Activated CD8-positive, alpha-beta memory T cell treated with anti-CD3 and anti-CD28 coated beads, Interleukin-2, amount 10 ng/mL, durations not matched to agents 7 days and 5 days (primary cell): ENCODE measurements at regions not wholly inside any gene's neighbourhood (a gene's known extent, or its start where the extent isn't known, plus 50 kb on each side); places are given as distances from the start of the nearest gene placed in this dataset.
"Not testable (repeated sequence)": the region's sequence is repeated elsewhere in the genome, so short reads cannot be mapped to it uniquely, and the experiment has no call there.

Source experiments
- ATAC-seq: fragments of 150-1000 bp; cut with Tn5 transposase; one replicate; pipeline ENCODE4 v1.10.0; 2021; ENCODE audit warnings: moderate library complexity
- CTCF ChIA-PET: fragments of 350-600 bp; sonication (Branson Sonifier 250); formaldehyde crosslinking; loops from one replicate; lab custom pipeline; 2021; ENCODE audit warnings: antibody characterized with exemption; lab: Charles Lee
- DNase-seq: peaks from one replicate; pipeline ENCODE4 v3.0.0-alpha.2; 2020
- H3K27ac Mint-ChIP-seq: one replicate; pipeline ENCODE4 v1.8.0; 2021; ENCODE audit warnings: mild to moderate bottlenecking, mixed read lengths
- H3K27me3 Mint-ChIP-seq: one replicate; pipeline ENCODE4 v1.8.0; 2021; ENCODE audit warnings: mixed read lengths
- H3K36me3 Mint-ChIP-seq: one replicate; pipeline ENCODE4 v1.8.0; 2021; ENCODE audit warnings: mild to moderate bottlenecking, mixed read lengths
- H3K4me1 Mint-ChIP-seq: one replicate; pipeline ENCODE4 v1.8.0; 2021; ENCODE audit warnings: mixed read lengths
- H3K4me3 Mint-ChIP-seq: one replicate; pipeline ENCODE4 v1.8.0; 2021; ENCODE audit warnings: mild to moderate bottlenecking, moderate library complexity, mixed read lengths
- H3K9me3 Mint-ChIP-seq: one replicate; pipeline ENCODE4 v1.8.0; 2022; ENCODE audit warnings: low read depth, mixed read lengths

DNA sequence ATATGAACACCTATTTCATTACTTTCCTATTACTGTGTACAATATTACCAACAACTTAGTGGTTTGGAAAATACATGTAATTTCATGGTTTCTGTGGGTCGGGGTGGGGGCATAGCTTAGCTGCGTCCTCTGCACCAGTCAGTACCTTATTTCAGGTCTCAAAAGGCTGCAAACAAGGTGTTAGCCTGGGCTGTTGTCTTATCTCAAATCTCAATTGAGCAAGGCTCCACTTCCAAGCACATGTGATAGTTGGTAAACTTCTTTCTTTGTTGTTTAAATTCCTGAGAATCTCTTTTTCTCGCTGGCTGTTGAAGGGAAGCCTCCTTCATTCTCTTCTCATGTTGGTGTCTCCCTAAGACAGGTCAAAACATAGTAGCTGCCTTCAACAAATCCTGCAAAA lies 485.4 kb downstream of the AMY1C start:
- ATAC-seq (no peak), DNase-seq (no peak)
- Mint-ChIP-seq H3K4me1 (no peaks in the 10 kb centered on the region), H3K4me3 (no peak overlapping the region), H3K27me3 (no peaks in the 10 kb centered on the region), H3K9me3 (peaks cover 7% of the 10 kb centered on the region), H3K27ac (no peak overlapping the region), H3K36me3 (no peaks in the 10 kb centered on the region)
- CTCF ChIA-PET, result no interaction called here

DNA sequence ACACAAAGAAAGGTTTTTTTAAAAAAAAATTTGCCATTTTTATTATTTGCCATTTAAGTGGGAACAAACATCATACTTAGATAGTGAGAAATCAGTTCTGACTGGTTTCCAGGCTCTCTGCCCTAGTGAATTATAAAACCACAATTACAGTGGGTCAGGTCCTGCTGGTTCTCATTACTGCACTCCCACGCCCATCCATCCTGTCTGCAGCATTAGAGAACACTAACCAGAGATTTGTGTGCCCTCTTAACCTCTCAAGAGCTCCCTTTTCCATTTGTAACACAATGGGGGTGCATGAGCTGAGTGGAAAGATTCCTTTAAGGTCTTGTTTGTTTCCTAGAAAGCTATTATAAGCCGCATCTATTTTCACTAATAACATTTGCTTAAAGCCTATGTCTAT lies 489.3 kb downstream of the AMY1C start:
- Mint-ChIP-seq H3K36me3 (no peaks in the 10 kb centered on the region), H3K27ac (no peak overlapping the region), H3K4me3 (no peak overlapping the region), H3K27me3 (no peaks in the 10 kb centered on the region), H3K9me3 (peaks cover 5% of the 10 kb centered on the region), H3K4me1 (no peaks in the 10 kb centered on the region)
- ATAC-seq, result no peak
- no peak for DNase-seq
- CTCF ChIA-PET, result no interaction called here

DNA sequence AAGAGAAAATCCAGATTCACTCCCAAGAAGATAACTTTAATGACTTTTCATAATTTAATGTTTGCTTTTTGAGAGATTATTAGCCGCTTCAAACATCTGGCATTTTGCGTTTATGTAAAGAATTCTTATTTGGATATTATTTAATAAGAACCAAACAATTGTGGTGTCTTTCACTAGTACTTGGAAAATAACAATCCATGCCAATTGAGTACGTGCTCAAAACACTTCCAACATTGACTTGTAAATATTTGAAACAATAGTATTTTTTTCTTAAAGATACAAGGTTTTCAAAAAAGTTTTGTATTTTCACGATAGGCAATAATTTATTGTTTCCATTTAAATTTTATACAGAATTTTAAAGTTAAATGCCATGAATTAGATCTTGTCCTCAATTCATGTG lies 498.7 kb downstream of the AMY1C start:
- ATAC-seq, result no peak
- peaks cover 3% of the 10 kb centered on the region for H3K9me3 Mint-ChIP-seq
- no peaks in the 10 kb centered on the region for H3K36me3 Mint-ChIP-seq
- DNase-seq, result no peak
- CTCF ChIA-PET, result no interaction called here
- H3K4me1 Mint-ChIP-seq, result no peaks in the 10 kb centered on the region
- H3K27ac Mint-ChIP-seq, result no peak overlapping the region
- no peaks in the 10 kb centered on the region for H3K27me3 Mint-ChIP-seq
- no peak overlapping the region for H3K4me3 Mint-ChIP-seq

DNA sequence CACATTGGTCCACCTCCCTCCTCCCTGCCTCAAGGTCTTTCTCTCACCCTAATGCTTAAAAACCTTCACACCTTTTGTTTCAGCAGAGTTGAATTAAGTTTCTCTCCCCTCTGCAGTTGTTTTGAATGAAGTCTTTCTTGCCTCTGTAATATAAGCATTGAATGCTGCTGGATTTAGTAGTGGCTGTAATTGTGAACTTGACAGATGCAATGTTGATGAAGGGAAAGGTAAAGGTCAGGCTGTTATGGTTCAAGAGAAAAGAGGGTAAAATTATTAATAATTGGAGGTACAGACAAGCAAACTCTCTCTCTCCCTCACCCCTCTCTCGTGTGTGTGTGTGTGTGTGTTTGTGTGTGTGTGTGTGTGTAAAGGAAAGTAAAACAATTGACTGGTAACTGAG lies 509.8 kb downstream of the AMY1C start:
- DNase-seq (no peak), ATAC-seq (no peak)
- H3K4me1 Mint-ChIP-seq, result no peaks in the 10 kb centered on the region
- no peaks in the 10 kb centered on the region for H3K27me3 Mint-ChIP-seq
- H3K9me3 Mint-ChIP-seq, result peaks cover 11% of the 10 kb centered on the region
- H3K27ac Mint-ChIP-seq, result no peak overlapping the region
- no peak overlapping the region for H3K4me3 Mint-ChIP-seq
- CTCF ChIA-PET, result no interaction called here
- H3K36me3 Mint-ChIP-seq, result no peaks in the 10 kb centered on the region

DNA sequence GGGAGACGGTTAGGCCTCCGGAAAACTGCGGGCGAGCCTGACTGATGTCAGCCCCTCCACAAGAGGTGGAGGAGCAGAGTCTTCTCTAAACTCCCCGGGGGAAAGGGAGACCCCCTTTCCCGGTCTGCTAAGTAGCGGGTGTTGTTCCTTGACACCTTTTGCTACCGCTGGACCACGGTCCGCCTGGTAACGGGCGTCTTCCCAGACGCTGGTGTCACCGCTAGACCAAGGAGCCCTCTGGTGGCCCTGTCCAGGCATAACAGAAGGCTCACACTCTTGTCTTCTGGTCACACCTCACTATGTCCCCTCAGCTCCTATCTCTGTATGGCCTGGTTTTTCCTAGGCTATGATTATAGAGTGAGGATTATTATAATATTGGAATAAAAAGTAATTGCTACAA lies 513.4 kb downstream of the AMY1C start:
- CTCF ChIA-PET, H3K27me3 Mint-ChIP-seq, ATAC-seq, H3K4me1 Mint-ChIP-seq, DNase-seq, H3K27ac Mint-ChIP-seq, H3K4me3 Mint-ChIP-seq, H3K36me3 Mint-ChIP-seq: not testable (repeated sequence)
- H3K9me3 Mint-ChIP-seq, result peaks cover 14% of the 10 kb centered on the region

DNA sequence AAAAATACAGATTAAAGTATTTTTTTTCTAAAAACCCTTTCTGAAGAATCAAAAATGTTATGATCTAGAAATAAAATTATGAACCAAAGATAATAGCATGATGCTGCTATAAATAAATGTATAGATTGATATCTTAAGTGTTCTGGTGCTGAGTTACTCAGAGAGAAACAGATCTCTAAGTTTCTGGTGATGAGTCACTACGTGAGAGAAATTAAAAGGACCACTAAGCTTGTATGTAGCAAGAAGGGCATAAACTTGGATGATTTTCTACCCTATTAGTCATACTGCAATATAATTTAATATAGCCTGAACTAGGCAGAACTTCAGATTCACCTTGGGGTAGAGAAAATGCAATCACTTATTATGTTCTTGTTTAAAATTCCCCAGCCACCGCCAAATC lies 514.8 kb downstream of the AMY1C start:
- H3K27ac Mint-ChIP-seq, result no peak overlapping the region
- H3K9me3 Mint-ChIP-seq, result peaks cover 14% of the 10 kb centered on the region
- no peaks in the 10 kb centered on the region for H3K27me3 Mint-ChIP-seq
- H3K4me1 Mint-ChIP-seq, result no peaks in the 10 kb centered on the region
- H3K4me3 Mint-ChIP-seq, result no peak overlapping the region
- CTCF ChIA-PET, result no interaction called here
- no peak for ATAC-seq
- no peak for DNase-seq
- H3K36me3 Mint-ChIP-seq, result no peaks in the 10 kb centered on the region

DNA sequence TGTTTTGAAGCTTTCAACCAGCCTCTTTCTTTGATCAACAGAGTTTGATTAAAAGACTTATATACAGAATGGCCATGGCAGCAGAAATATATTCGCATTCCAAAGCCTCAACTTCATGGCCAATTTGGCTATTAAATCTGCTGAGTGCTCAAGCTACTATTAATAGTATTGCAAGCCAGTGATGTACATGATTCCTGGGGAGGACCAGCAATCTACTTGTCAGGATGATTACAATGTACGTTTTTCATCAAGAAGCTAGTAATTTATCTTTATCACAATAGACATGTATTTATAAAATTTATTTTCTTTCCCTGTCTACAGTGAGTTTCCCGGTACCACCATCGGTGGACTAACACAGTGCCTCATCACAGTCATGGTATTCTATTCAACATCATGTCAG lies 515.5 kb downstream of the AMY1C start:
- Mint-ChIP-seq H3K36me3 (no peaks in the 10 kb centered on the region), H3K27me3 (no peaks in the 10 kb centered on the region), H3K4me1 (no peaks in the 10 kb centered on the region), H3K4me3 (no peak overlapping the region), H3K9me3 (peaks cover 14% of the 10 kb centered on the region), H3K27ac (no peak overlapping the region)
- DNase-seq (no peak), ATAC-seq (no peak)
- CTCF ChIA-PET, result no interaction called here

DNA sequence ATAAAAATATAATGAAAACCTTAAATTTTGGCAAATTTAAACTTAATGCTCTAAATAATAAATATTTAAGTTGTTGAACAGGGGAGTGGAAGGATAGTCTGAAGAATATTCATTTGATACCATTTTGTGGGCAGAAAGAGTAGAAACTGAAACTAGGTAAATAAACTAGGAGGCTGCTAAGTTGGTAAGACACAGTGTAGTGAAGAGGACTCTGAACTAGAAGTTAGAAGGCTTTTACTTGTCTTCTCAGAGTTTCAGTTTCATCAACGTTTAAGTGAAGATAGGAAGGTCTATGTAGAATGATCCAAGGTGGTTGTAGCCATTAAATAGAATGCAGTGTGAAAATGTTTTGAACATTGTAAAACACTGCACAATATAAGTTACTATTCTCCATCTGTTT lies 516.9 kb downstream of the AMY1C start:
- DNase-seq, result no peak
- Mint-ChIP-seq H3K4me3 (no peak overlapping the region), H3K4me1 (no peaks in the 10 kb centered on the region), H3K36me3 (no peaks in the 10 kb centered on the region), H3K27me3 (no peaks in the 10 kb centered on the region), H3K9me3 (peaks cover 7% of the 10 kb centered on the region), H3K27ac (no peak overlapping the region)
- CTCF ChIA-PET, result no interaction called here
- no peak for ATAC-seq

DNA sequence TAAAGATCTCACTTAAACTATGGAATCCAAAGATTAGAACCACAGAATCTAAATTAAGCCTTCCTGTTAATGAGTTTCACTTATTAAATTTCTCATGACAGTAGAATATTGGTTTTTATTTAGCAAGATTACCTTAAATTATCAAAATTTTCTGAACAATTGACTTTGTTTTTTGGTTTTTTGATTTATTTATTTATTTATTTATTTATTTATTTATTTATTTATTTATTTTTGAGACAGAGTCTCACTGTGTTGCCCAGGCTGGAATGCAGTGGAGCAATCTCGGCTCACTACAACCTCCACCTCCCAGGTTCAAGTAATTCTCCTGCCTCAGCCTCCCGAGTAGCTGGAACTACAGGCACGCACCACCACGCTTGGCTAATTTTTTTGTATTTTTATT lies 538.6 kb downstream of the AMY1C start:
- H3K36me3 Mint-ChIP-seq, H3K4me1 Mint-ChIP-seq, DNase-seq, H3K27me3 Mint-ChIP-seq, H3K27ac Mint-ChIP-seq, ATAC-seq, CTCF ChIA-PET, H3K4me3 Mint-ChIP-seq: not testable (repeated sequence)
- peaks cover 19% of the 10 kb centered on the region for H3K9me3 Mint-ChIP-seq

DNA sequence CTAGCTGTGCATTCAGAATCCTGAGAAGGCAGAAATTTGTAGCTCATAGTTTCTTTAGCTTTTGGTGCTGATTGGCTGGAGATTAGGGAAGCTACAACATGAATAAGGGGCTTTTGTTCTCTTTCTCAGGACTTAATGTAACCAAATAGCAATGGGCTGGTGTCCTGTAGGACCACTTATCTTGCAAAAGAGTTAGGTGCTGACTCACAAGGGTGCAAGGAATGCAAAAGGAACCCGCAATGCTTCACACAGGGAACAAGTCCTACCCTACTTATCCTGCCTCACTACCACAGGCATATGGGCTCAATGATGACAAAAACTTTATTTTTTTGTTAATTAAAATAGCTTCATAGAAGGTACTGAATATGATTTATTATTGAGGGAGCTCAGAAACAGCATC lies 541.5 kb downstream of the AMY1C start:
- H3K9me3 Mint-ChIP-seq, result peaks cover 19% of the 10 kb centered on the region
- no peaks in the 10 kb centered on the region for H3K4me1 Mint-ChIP-seq
- DNase-seq, result no peak
- H3K4me3 Mint-ChIP-seq, result no peak overlapping the region
- no peak overlapping the region for H3K27ac Mint-ChIP-seq
- CTCF ChIA-PET, result no interaction called here
- no peaks in the 10 kb centered on the region for H3K36me3 Mint-ChIP-seq
- no peaks in the 10 kb centered on the region for H3K27me3 Mint-ChIP-seq
- ATAC-seq, result no peak

DNA sequence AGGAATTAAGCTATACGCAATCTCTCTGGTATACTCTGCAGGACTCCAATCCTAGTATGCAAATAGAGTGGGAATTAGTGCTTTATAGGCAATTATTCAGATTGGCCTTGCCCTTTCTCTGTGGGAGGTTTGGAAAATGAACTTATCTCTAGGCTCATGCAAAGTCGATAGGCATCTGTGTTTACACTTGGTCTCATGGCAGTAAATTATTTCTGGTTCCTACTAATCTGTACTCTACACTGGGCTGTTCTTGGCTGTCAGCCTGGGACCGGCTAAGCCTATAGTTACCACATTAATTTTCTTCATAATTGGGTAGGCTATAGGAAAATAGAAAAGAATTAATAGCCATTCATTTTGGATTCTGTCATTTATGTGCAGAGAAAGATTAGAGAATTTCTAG lies 544.6 kb downstream of the AMY1C start:
- H3K9me3 Mint-ChIP-seq, result peaks cover 15% of the 10 kb centered on the region
- ATAC-seq (no peak), DNase-seq (no peak)
- H3K36me3 Mint-ChIP-seq, result no peaks in the 10 kb centered on the region
- no peak overlapping the region for H3K4me3 Mint-ChIP-seq
- no peak overlapping the region for H3K27ac Mint-ChIP-seq
- no peaks in the 10 kb centered on the region for H3K27me3 Mint-ChIP-seq
- CTCF ChIA-PET, result no interaction called here
- no peaks in the 10 kb centered on the region for H3K4me1 Mint-ChIP-seq

DNA sequence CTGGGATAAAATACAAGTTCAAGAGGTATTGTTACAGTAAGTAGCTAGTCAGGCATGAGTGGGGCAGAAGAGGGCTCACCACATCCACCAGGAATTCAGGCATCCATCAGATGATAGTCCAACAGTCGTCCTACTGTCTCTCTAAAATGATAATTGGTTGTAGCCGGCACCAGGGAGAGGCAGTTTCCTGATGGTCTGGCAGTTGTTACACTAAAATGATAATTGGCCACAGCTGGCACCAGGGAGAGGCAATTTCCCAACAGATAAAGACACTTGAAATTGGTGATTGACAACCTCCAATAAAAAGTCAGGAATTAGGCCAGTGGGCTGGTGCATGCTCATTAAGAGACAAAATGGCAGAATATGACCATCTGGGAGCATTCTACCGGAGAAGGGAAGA lies 545.8 kb downstream of the AMY1C start:
- ATAC-seq (no peak), DNase-seq (no peak)
- Mint-ChIP-seq H3K27ac (no peak overlapping the region), H3K4me1 (no peaks in the 10 kb centered on the region), H3K27me3 (no peaks in the 10 kb centered on the region), H3K4me3 (no peak overlapping the region), H3K36me3 (no peaks in the 10 kb centered on the region), H3K9me3 (peaks cover 13% of the 10 kb centered on the region)
- CTCF ChIA-PET, result no interaction called here

DNA sequence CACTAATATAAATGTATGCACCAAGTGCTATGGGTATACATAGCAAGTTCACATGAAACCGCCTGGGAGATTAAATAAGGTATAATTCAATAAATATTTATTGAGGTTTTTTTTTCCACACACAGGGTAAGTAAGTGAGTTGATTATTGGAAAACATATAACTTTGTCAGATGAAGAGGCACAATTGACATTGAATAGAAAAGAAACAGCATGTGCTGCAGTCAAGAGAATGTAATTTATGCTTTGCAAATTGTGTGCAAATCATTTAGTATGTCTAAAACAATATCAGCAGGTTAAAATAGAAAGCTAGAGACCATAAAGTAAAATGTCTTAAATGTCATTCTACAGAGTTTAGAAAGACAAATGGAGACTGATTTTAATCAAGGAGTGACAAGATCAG lies 560.0 kb downstream of the AMY1C start:
- CTCF ChIA-PET, result no interaction called here
- H3K36me3 Mint-ChIP-seq, result no peaks in the 10 kb centered on the region
- H3K27me3 Mint-ChIP-seq, result no peaks in the 10 kb centered on the region
- no peaks in the 10 kb centered on the region for H3K4me1 Mint-ChIP-seq
- H3K9me3 Mint-ChIP-seq, result peaks cover 11% of the 10 kb centered on the region
- no peak overlapping the region for H3K4me3 Mint-ChIP-seq
- no peak for ATAC-seq
- DNase-seq, result no peak
- H3K27ac Mint-ChIP-seq, result no peak overlapping the region

DNA sequence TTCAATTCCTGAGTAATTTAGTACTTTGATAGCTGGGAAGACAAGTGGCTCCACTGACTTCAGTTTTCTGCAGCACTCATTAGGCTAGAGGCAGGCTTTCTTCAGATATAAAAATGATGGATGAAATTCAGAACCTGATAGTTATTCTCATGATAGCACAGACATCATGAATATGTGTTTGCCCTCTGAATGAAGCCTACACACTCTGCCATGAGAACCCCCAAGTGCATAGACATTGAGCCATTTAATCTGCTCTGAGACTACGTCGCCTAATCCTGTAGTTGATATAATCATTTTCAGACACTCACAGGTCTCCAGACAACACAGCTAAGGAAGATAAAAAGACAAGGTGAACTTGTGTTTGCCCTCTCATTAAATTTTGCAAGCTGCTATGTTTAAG lies 566.1 kb downstream of the AMY1C start:
- Mint-ChIP-seq H3K9me3 (peaks cover 10% of the 10 kb centered on the region), H3K27me3 (no peaks in the 10 kb centered on the region), H3K27ac (no peak overlapping the region), H3K36me3 (no peaks in the 10 kb centered on the region), H3K4me3 (no peak overlapping the region), H3K4me1 (no peaks in the 10 kb centered on the region)
- CTCF ChIA-PET, result no interaction called here
- DNase-seq (no peak), ATAC-seq (no peak)

DNA sequence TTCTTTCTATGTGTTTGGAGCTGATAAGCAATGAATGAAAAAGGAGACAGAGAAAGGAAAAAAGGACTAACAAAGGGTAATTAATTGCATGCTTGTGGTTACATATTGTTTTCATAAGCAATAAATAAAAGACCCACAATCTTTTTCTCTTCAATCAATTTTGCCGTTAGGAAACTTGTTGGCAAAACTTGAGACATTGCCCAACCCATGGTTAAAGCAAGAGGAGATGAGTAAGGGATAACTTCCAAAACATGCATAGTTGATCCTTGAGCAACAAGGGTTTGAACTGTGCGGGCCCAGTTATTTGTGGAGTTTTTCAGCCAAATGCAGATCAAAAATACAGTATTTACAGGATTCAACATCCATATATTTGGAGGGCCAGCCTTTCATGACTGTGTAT lies 572.4 kb downstream of the AMY1C start:
- Mint-ChIP-seq H3K4me3 (no peak overlapping the region), H3K4me1 (no peaks in the 10 kb centered on the region), H3K27ac (no peak overlapping the region), H3K36me3 (no peaks in the 10 kb centered on the region), H3K9me3 (peaks cover 9% of the 10 kb centered on the region), H3K27me3 (no peaks in the 10 kb centered on the region)
- no peak for DNase-seq
- ATAC-seq, result no peak
- CTCF ChIA-PET, result no interaction called here
